Neural progenitor cell (in vitro differentiated cells): ENCODE measurements at regions not wholly inside any gene's neighbourhood (a gene's known extent, or its start where the extent isn't known, plus 50 kb on each side); places are given as distances from the start of the nearest gene placed in this dataset.

Experiments used
- DNase-seq: peaks from one replicate; pipeline ENCODE4 v3.0.0-alpha.2; 2016; ENCODE audit warnings: low spot score
- H2AFZ ChIP-seq: fragments of 200-600 bp; sonication (generic); replicated peaks from 2 replicates; pipeline ENCODE4 v1.6.1; 2016; ENCODE audit warnings: antibody characterized with exemption
- H3F3A ChIP-seq: fragments of 200-600 bp; sonication (generic); 2 replicates; pipeline ENCODE4 v1.6.1; 2016; ENCODE audit warnings: antibody characterized with exemption, low read depth
- H3K27ac ChIP-seq: fragments of 200-600 bp; sonication (generic); 2 replicates; pipeline ENCODE4 v1.5.1; 2016; ENCODE audit warnings: mild to moderate bottlenecking
- H3K27me3 ChIP-seq: fragments of 200-600 bp; sonication (generic); 2 replicates; pipeline ENCODE4 v1.6.1; 2016; ENCODE audit warnings: mild to moderate bottlenecking, moderate library complexity
- H3K36me3 ChIP-seq: fragments of 200-600 bp; sonication (generic); 2 replicates; pipeline ENCODE4 v1.5.1; 2016
- H3K4me1 ChIP-seq: fragments of 200-600 bp; sonication (generic); 2 replicates; pipeline ENCODE4 v1.6.1; 2016; ENCODE audit warnings: mixed run types
- H3K4me2 ChIP-seq: fragments of 200-600 bp; sonication (generic); 2 replicates; pipeline ENCODE4 v1.6.1; 2016
- H3K4me3 ChIP-seq: fragments of 200-600 bp; sonication (generic); 2 replicates; pipeline ENCODE4 v1.5.1; 2016
- H3K79me2 ChIP-seq: fragments of 200-600 bp; sonication (generic); 2 replicates; pipeline ENCODE4 v1.6.1; 2016; ENCODE audit warnings: low read depth
- H3K9ac ChIP-seq: fragments of 200-600 bp; sonication (generic); 2 replicates; pipeline ENCODE4 v1.6.1; 2016
- H3K9me3 ChIP-seq: fragments of 200-600 bp; sonication (generic); 2 replicates; pipeline ENCODE4 v1.5.1; 2016; ENCODE audit warnings: low read depth
- H4K20me1 ChIP-seq: fragments of 200-600 bp; sonication (generic); 2 replicates; pipeline ENCODE4 v1.6.1; 2016; ENCODE audit warnings: low read depth
- H3K27ac Mint-ChIP-seq: 3 replicates; pipeline ENCODE4 v1.8.0; 2021; ENCODE audit warnings: mixed read lengths
- H3K27me3 Mint-ChIP-seq: 2 replicates; pipeline ENCODE4 v1.8.0; 2022; ENCODE audit warnings: low read depth, mild to moderate bottlenecking, inconsistent platforms, moderate library complexity, mixed read lengths; ENCODE audit not compliant: insufficient read depth
- H3K36me3 Mint-ChIP-seq: 3 replicates; pipeline ENCODE4 v1.8.0; 2021; ENCODE audit warnings: mixed read lengths
- H3K4me1 Mint-ChIP-seq: 3 replicates; pipeline ENCODE4 v1.8.0; 2021; ENCODE audit warnings: mixed read lengths
- H3K4me3 Mint-ChIP-seq: 3 replicates; pipeline ENCODE4 v1.8.0; 2021; ENCODE audit warnings: mild to moderate bottlenecking, moderate library complexity, mixed read lengths
- H3K9me3 Mint-ChIP-seq: 3 replicates; pipeline ENCODE4 v1.8.0; 2020; ENCODE audit warnings: mixed read lengths
- CTCF ChIP-seq: fragments of 200-600 bp; sonication (generic); IDR thresholded peaks from 2 replicates; pipeline ENCODE4 v1.5.1; 2017; ENCODE audit warnings: antibody characterized with exemption, mild to moderate bottlenecking
- EZH2 ChIP-seq: fragments of 200-600 bp; sonication (generic); IDR thresholded peaks from 2 replicates; pipeline ENCODE4 v1.6.1; 2017; ENCODE audit warnings: antibody characterized with exemption, mild to moderate bottlenecking, moderate library complexity
- EZH2phosphoT487 ChIP-seq: fragments of 200-600 bp; sonication (generic); IDR thresholded peaks from 2 replicates; pipeline ENCODE4 v1.6.1; 2017; ENCODE audit warnings: antibody characterized with exemption

GRCh38 chr7:94123136-94123535 is 119.0 kb upstream of the BET1 start:
- H3K79me2 ChIP-seq, result no peaks in the 10 kb centered on the region
- no peaks in the 10 kb centered on the region for H3K36me3 Mint-ChIP-seq
- H3F3A ChIP-seq, result no peaks in the 10 kb centered on the region
- peaks cover 2% of the 10 kb centered on the region for H3K27me3 Mint-ChIP-seq
- H3K4me1 ChIP-seq, result no peaks in the 10 kb centered on the region
- H3K9me3 Mint-ChIP-seq, result peaks cover 3% of the 10 kb centered on the region
- no peaks in the 10 kb centered on the region for H3K27me3 ChIP-seq
- no peak overlapping the region for H2AFZ ChIP-seq
- no peak for DNase-seq
- H3K27ac Mint-ChIP-seq, result no peak overlapping the region
- no peak overlapping the region for H3K4me2 ChIP-seq
- H3K4me3 ChIP-seq, result no peak overlapping the region
- no peak overlapping the region for H3K27ac ChIP-seq
- H3K4me3 Mint-ChIP-seq, result no peak overlapping the region
- no peak overlapping the region for H3K9ac ChIP-seq
- H3K4me1 Mint-ChIP-seq, result peaks cover 13% of the 10 kb centered on the region
- no peaks in the 10 kb centered on the region for H3K9me3 ChIP-seq
- H3K36me3 ChIP-seq, result no peaks in the 10 kb centered on the region
- TF ChIP-seq CTCF, result no peak
- no peak for TF ChIP-seq EZH2
- no peak for TF ChIP-seq EZH2phosphoT487
- H4K20me1 ChIP-seq, result no peaks in the 10 kb centered on the region

DNA sequence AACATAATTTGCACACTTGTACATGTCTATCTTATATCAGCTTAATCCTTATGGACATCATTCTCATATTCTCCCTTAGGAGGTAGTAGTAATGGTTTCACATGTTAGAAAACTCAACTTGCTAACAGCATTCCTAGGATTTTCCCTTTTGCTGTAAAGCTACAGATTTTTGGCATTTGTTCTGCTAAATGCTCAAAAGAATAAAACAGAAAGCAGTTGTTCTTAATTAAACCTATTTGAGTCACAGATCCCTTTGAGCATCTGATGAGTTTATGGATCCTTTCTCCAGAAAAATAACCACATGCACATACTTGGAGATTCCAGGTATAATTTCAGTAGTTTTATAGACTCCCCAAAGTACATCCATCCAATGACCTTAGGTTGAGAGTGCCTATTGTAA is 122.9 kb upstream of the BET1 start:
- TF ChIP-seq EZH2phosphoT487 (no peak), EZH2 (no peak), CTCF (no peak)
- H3K79me2 ChIP-seq, result no peaks in the 10 kb centered on the region
- H3K4me2 ChIP-seq, result no peak overlapping the region
- no peak overlapping the region for H3K27ac ChIP-seq
- no peaks in the 10 kb centered on the region for H3K4me1 ChIP-seq
- no peak for DNase-seq
- no peaks in the 10 kb centered on the region for H3K27me3 Mint-ChIP-seq
- H3K27ac Mint-ChIP-seq, result no peak overlapping the region
- no peaks in the 10 kb centered on the region for H3K9me3 Mint-ChIP-seq
- no peak overlapping the region for H3K4me3 Mint-ChIP-seq
- H3K27me3 ChIP-seq, result no peaks in the 10 kb centered on the region
- H4K20me1 ChIP-seq, result no peaks in the 10 kb centered on the region
- H3K4me3 ChIP-seq, result no peak overlapping the region
- no peak overlapping the region for H3K9ac ChIP-seq
- H3K9me3 ChIP-seq, result no peaks in the 10 kb centered on the region
- H3K36me3 ChIP-seq, result no peaks in the 10 kb centered on the region
- H3K4me1 Mint-ChIP-seq, result no peaks in the 10 kb centered on the region
- H2AFZ ChIP-seq, result no peak overlapping the region
- no peaks in the 10 kb centered on the region for H3F3A ChIP-seq
- H3K36me3 Mint-ChIP-seq, result no peaks in the 10 kb centered on the region

DNA sequence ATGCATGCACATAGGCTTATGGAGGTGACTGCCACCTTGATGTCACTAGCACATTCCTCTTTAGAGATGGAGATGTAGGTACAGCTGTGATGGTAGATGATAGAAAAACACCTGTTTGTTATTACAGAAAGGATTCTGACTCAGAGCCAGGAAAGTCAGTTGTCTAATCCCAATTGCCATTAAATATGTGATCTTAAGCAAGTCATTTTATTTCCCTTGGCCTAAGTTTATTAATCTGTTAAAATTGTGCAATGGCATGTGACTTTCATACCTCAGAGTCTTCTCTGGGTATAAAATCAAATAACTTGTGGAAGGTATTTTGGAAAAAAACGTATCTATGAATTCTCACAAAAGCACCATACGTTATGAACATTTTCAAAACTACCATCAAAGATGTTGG is 123.9 kb upstream of the BET1 start:
- no peak overlapping the region for H3K4me3 ChIP-seq
- no peaks in the 10 kb centered on the region for H3K4me1 Mint-ChIP-seq
- TF ChIP-seq EZH2 (no peak), EZH2phosphoT487 (no peak), CTCF (no peak)
- no peak overlapping the region for H3K27ac Mint-ChIP-seq
- H3K4me2 ChIP-seq, result no peak overlapping the region
- H3K4me1 ChIP-seq, result no peaks in the 10 kb centered on the region
- H3K27me3 ChIP-seq, result no peaks in the 10 kb centered on the region
- no peak for DNase-seq
- H4K20me1 ChIP-seq, result no peaks in the 10 kb centered on the region
- H3K79me2 ChIP-seq, result no peaks in the 10 kb centered on the region
- H3K4me3 Mint-ChIP-seq, result no peak overlapping the region
- no peak overlapping the region for H3K9ac ChIP-seq
- no peaks in the 10 kb centered on the region for H3K36me3 ChIP-seq
- no peaks in the 10 kb centered on the region for H3K27me3 Mint-ChIP-seq
- no peaks in the 10 kb centered on the region for H3K9me3 ChIP-seq
- no peaks in the 10 kb centered on the region for H3F3A ChIP-seq
- no peaks in the 10 kb centered on the region for H3K36me3 Mint-ChIP-seq
- H2AFZ ChIP-seq, result no peak overlapping the region
- no peaks in the 10 kb centered on the region for H3K9me3 Mint-ChIP-seq
- H3K27ac ChIP-seq, result no peak overlapping the region
